ENCODE measurements at regions not wholly inside any gene's neighbourhood (a gene's known extent, or its start where the extent isn't known, plus 50 kb on each side); places are given as distances from the start of the nearest gene placed in this dataset.

DNA sequence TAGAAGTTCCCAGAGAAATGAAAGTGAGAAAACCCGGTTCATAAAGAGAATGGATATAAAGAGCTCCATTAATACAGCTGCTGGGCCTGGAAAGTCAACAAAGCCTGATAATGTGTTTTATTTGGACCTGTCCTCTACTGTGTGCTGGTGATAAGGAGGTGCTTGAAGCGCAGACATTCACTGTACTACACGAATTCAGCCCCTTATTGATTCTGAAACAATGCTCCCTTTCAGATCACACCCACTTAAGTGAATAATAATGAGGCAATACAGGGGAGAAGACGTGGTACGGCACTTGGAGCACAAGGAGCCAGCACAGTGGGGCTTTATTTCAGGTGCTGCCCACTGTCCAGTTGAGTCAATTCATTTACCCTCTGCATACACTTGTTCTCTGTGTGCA is 260.8 kb downstream of the FGFR2 start:
- Mint-ChIP-seq H3K27ac (no peak overlapping the region), H3K4me3 (no peak overlapping the region), H3K9me3 (no peaks in the 10 kb centered on the region), H3K36me3 (no peaks in the 10 kb centered on the region), H3K4me1 (no peaks in the 10 kb centered on the region), H3K27me3 (peaks cover 3% of the 10 kb centered on the region)

DNA sequence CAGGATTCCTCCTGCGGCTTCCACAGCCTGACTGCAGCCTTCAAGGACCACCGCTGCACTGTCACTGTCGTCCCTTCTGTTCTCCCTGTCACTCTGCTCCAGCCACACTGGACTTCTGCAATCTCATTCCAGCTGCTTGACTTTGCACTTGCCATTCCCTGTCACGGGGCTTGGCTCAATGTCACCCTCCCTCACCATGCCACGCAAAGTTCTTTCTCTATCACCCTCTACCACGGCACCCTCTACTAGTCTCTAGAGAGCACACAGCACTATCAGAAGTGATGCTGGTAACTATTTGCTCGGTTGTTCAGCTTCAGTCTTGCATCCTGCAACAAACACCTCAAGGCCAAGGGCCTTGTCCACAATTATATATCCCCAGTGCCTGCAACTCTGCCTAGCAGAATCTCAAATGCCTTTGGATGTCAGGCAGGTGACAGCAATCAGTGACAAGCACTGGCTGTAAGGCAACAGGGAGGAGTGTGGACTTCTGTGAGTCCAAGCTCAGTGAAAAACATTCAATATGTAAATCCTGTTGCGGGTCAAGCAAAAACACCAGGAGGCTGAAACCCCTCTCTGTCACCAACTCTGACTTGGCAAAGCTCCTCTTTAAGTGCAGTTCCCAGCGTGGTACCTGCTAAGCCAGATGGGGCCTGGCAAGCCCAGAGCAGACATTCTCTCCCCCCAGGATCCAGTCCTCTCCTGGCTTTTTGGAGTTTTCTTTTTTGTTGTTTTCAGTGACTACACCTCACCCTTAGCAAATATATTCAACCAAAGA is 259.9 kb downstream of the FGFR2 start:
- H3K27ac Mint-ChIP-seq, result no peak overlapping the region
- no peaks in the 10 kb centered on the region for H3K9me3 Mint-ChIP-seq
- H3K4me1 Mint-ChIP-seq, result no peaks in the 10 kb centered on the region
- H3K4me3 Mint-ChIP-seq, result no peak overlapping the region
- no peaks in the 10 kb centered on the region for H3K36me3 Mint-ChIP-seq
- peaks cover 3% of the 10 kb centered on the region for H3K27me3 Mint-ChIP-seq

DNA sequence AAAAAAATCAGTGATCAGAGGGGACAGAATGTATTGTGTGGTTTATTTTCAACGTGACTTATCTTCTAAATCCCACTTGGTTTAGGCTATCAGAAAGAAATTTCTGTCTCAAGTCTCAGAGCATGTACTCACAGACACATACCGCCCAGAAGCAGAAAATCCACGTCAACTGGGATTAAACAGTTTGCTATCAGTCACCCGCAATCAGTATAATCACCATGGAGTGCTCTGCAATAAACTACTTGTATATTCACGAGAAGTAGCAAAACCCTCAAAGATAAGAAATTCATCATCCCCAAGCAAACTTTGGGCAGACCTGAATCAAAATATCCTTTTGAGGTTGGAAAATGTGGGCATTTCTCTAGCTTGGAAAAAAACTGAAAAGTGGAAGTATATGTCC is 259.1 kb downstream of the FGFR2 start:
- Mint-ChIP-seq H3K4me1 (no peaks in the 10 kb centered on the region), H3K27me3 (peaks cover 3% of the 10 kb centered on the region), H3K27ac (no peak overlapping the region), H3K4me3 (no peak overlapping the region), H3K36me3 (no peaks in the 10 kb centered on the region), H3K9me3 (no peaks in the 10 kb centered on the region)

DNA sequence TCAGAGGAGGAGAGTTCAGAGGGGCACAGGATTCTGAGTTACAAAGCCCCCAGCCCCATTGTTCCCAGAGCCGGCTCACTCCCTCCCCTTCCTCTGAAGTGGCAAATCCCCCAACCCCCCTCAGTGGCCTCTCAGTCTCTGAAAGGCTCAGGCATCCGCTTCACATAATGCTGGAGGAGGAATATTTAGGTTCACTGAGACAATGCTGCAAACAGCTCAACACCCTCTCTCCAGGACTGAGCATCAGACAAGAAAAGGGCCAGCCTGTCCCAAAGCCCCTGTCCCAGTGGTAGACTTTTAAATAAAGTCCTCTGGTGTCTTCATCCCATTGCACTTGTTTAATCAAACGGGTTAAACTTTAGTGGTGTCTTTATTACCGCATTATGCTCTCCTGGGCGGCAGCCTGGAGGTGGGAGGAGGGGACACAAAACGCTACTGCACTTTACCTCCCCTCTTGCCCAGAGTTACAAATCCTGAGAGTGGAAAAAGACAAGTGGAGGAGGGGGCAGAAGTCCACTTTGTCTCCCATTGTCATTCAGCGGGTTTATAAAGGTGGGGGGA is 257.9 kb downstream of the FGFR2 start:
- no peaks in the 10 kb centered on the region for H3K36me3 Mint-ChIP-seq
- H3K27me3 Mint-ChIP-seq, result peaks cover 3% of the 10 kb centered on the region
- H3K27ac Mint-ChIP-seq, result no peak overlapping the region
- no peaks in the 10 kb centered on the region for H3K9me3 Mint-ChIP-seq
- H3K4me1 Mint-ChIP-seq, result no peaks in the 10 kb centered on the region
- no peak overlapping the region for H3K4me3 Mint-ChIP-seq

DNA sequence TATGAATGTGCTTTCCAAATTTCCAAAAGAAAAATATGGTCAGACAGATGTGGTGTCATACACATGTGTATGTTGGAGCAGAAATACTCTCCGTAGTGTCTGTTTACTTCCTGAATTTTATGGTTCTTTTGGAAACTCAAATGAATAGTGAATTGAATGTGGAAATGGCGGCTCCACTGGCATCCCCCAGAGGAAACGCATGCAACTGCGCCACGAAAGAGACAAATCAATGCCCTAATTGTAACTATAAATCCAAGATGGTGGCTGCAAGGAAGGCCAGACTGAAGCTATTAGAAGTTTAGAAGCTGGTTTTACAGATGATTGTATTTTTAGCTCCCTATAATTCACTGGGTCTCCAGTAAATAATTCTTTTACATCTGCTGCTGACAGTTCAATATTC is 246.7 kb downstream of the FGFR2 start:
- no peaks in the 10 kb centered on the region for H3K36me3 Mint-ChIP-seq
- H3K27me3 Mint-ChIP-seq, result no peaks in the 10 kb centered on the region
- H3K4me1 Mint-ChIP-seq, result no peaks in the 10 kb centered on the region
- H3K9me3 Mint-ChIP-seq, result no peaks in the 10 kb centered on the region
- H3K27ac Mint-ChIP-seq, result no peak overlapping the region
- H3K4me3 Mint-ChIP-seq, result no peak overlapping the region

DNA sequence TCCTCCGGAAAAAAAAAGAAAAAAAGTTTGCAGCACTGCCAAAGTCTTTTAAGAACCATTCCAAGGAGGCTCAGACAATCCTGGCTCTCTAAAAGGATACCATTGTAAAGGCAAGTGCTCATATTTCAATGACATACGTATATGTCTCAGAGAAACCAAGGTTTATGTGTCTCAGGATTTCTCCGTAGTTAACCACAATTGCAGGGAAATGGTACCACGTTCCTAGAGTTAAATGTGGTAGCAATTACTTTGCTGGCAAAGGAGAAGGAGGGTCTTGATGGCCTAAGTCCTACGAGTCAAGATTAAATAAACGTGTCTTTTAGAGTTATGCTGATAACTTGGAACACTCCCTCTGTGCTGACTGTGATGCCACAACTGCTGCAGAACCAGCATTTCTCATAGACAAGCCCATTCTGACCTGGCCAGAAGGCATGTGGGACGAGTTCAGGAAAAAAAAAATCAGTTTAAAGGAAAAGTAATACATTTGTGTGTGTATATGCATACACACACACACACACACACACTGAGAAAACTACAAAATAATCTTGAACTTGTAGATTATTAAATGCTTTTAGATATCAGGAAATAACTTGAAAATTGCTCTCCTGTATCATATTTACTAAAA is 245.9 kb downstream of the FGFR2 start:
- no peak overlapping the region for H3K4me3 Mint-ChIP-seq
- no peaks in the 10 kb centered on the region for H3K36me3 Mint-ChIP-seq

DNA sequence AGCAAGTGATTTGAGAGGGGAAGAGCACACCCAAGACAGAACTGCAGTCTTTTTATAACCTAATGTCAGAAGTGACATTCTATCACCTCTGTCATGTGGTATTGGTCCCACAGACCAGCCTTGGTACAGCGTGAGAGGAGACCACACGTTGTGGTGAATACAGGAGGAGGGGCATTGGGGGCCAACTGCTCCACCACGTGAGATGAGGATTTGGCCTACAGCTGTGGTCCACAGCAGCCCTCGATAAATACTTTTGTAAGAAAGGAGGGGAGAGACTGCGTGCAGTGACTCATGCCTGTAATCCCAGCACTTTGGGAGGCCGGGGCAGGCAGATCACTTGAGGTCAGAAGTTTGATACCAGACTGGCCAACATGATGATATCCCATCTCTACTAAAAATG is 243.1 kb downstream of the FGFR2 start:
- Mint-ChIP-seq H3K9me3 (no peaks in the 10 kb centered on the region), H3K4me1 (no peaks in the 10 kb centered on the region), H3K36me3 (no peaks in the 10 kb centered on the region), H3K4me3 (no peak overlapping the region), H3K27ac (no peak overlapping the region), H3K27me3 (no peaks in the 10 kb centered on the region)

More for the DNA sequence above, 245.9 kb downstream of the FGFR2 start:
- no peaks in the 10 kb centered on the region for H3K9me3 Mint-ChIP-seq
- H3K4me1 Mint-ChIP-seq, result no peaks in the 10 kb centered on the region
- H3K27me3 Mint-ChIP-seq, result no peaks in the 10 kb centered on the region
- no peak overlapping the region for H3K27ac Mint-ChIP-seq

DNA sequence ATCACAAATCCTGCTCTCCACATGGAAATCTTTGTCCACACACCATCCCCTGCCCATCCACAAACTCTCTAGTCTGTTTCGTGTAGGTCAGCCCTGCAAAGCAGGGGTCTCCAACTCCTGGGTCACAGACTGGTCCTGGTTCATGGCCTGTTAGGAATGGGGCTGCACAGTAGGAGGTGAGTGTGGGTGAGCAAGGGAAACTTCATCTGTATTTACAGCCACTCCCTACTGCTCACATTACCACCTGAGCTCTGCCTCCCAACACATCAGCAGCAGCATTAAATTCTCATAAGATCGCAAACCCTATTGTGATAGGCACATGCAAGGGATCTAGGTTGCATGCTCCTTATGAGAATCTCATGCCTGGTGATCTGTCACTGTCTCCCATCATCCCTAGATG is 242.1 kb downstream of the FGFR2 start:
- H3K36me3 Mint-ChIP-seq, result no peaks in the 10 kb centered on the region
- H3K27ac Mint-ChIP-seq, result no peak overlapping the region
- H3K9me3 Mint-ChIP-seq, result no peaks in the 10 kb centered on the region
- H3K4me1 Mint-ChIP-seq, result no peaks in the 10 kb centered on the region
- no peak overlapping the region for H3K4me3 Mint-ChIP-seq
- H3K27me3 Mint-ChIP-seq, result no peaks in the 10 kb centered on the region

DNA sequence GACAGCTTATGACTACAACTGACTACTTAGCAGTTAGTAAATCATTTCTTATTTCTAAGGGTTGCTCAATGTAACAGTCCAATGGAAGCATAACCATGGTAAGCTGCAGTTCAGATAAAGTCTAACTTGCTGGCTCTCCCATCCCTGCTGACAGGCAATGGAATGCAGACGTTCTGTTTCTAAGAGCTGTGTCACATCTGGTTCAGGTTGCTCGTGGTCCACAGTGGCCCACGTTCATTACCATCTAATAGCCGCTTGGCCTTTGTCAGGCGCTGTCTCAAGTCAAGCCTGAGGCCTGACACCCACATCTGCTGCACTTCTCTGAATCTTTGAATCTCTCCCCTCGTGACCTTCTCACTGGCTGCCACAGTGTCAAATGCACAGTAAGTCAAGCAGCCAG is 240.8 kb downstream of the FGFR2 start:
- H3K36me3 Mint-ChIP-seq, result no peaks in the 10 kb centered on the region
- H3K27me3 Mint-ChIP-seq, result no peaks in the 10 kb centered on the region
- H3K4me1 Mint-ChIP-seq, result no peaks in the 10 kb centered on the region
- H3K27ac Mint-ChIP-seq, result no peak overlapping the region
- H3K4me3 Mint-ChIP-seq, result no peak overlapping the region
- H3K9me3 Mint-ChIP-seq, result no peaks in the 10 kb centered on the region

DNA sequence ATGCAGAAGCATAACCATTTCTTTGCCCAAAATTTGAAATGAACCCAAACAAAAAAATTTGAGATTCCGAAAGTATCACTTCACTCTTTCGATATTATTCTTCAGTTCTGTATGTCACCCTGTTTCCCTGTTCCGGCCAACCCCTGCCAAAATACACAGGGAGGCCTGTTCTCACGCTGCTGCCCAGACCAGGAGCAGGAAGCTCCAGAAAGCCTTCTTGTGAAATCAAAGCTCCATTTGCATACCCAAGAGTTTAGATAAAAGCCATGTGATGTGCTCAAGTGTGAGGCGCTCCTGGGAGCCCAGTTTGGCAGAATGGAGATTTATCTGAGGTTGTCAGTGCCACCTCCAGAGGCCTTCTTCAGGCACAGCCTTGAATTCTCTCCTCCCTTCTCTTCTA is 236.2 kb downstream of the FGFR2 start:
- H3K4me1 Mint-ChIP-seq, result no peaks in the 10 kb centered on the region
- H3K27me3 Mint-ChIP-seq, result no peaks in the 10 kb centered on the region
- no peak overlapping the region for H3K4me3 Mint-ChIP-seq
- H3K36me3 Mint-ChIP-seq, result no peaks in the 10 kb centered on the region
- H3K9me3 Mint-ChIP-seq, result peaks cover 4% of the 10 kb centered on the region
- H3K27ac Mint-ChIP-seq, result no peak overlapping the region

DNA sequence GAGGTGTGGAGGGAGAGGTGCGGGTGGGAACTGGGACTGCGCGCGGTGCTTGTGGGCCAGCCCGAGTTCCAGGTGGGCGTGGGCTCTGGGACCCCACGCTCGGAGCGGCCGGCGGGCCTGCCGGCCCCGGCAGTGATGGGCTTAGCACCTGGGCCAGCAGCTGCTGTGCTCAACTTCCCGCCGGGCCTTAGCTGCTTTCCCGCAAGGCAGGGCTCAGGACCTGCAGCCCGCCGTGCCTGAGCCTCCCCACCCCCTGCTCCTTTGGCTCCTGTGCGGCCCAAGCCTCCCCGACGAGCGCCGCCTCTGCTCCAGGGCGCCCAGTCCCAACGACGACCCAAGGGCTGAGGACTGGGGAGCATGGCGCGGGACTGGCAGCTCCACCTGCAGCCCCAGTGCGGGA is 232.7 kb downstream of the FGFR2 start:
- H3K27me3 Mint-ChIP-seq, result no peaks in the 10 kb centered on the region
- H3K4me3 Mint-ChIP-seq, result no peak overlapping the region
- H3K27ac Mint-ChIP-seq, result no peak overlapping the region
- no peaks in the 10 kb centered on the region for H3K4me1 Mint-ChIP-seq
- peaks cover 4% of the 10 kb centered on the region for H3K9me3 Mint-ChIP-seq
- H3K36me3 Mint-ChIP-seq, result no peaks in the 10 kb centered on the region

DNA sequence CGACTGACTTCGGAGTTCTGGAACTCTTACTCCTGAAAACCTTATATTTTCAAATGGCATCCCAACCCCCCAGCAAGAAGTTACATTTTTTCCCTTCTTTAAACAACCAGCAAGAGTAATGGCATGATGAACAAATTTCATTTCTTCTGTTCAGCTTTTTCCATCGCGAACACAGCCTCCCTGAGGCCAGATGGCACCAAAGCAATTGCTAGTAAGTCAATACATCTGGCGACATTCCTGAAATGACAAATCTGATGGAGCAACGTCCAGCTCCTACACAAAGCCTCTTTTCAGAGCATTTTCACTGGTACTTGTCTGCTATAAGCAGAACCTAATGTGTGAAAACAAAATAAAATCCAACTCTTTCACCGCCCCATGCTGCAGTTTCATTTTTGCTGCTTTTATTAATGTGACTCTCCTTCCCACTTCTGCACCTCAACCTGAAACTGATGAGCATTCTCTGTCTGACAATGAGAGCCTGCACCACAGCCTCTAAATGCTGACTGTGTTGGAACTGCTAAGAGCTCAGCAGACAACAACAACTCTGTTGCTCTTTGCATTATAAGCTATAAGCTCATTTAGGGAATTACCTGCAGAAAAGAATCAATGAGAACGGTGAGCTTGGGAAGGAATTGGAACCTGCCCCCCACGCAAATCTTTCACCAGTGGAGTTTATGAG is 229.8 kb downstream of the FGFR2 start:
- H3K4me1 Mint-ChIP-seq, result no peaks in the 10 kb centered on the region
- no peaks in the 10 kb centered on the region for H3K27me3 Mint-ChIP-seq
- H3K27ac Mint-ChIP-seq, result no peak overlapping the region
- peaks cover 4% of the 10 kb centered on the region for H3K9me3 Mint-ChIP-seq
- H3K4me3 Mint-ChIP-seq, result no peak overlapping the region
- H3K36me3 Mint-ChIP-seq, result no peaks in the 10 kb centered on the region

DNA sequence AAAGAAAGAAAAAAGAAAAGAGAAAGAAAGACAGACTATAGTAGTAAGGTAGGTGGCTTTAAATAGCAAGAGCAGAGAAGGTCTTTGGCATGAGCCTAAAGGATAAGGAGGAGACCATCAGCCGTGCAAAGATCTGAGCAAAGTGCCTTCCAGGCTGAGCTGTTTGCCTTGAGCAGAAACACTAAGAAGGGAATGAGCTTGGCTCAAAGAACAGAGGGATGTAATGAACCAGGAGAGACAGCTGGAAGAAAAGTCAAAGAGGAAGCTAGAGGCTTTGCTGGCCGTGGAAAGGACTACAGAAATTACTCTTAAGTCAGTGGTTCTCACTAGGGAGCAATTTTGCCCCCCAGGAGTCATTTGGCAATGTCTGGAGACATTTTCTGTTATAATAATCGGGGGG is 228.6 kb downstream of the FGFR2 start:
- no peak overlapping the region for H3K27ac Mint-ChIP-seq
- no peaks in the 10 kb centered on the region for H3K9me3 Mint-ChIP-seq
- H3K36me3 Mint-ChIP-seq, result no peaks in the 10 kb centered on the region
- no peaks in the 10 kb centered on the region for H3K4me1 Mint-ChIP-seq
- H3K27me3 Mint-ChIP-seq, result no peaks in the 10 kb centered on the region
- H3K4me3 Mint-ChIP-seq, result no peak overlapping the region

DNA sequence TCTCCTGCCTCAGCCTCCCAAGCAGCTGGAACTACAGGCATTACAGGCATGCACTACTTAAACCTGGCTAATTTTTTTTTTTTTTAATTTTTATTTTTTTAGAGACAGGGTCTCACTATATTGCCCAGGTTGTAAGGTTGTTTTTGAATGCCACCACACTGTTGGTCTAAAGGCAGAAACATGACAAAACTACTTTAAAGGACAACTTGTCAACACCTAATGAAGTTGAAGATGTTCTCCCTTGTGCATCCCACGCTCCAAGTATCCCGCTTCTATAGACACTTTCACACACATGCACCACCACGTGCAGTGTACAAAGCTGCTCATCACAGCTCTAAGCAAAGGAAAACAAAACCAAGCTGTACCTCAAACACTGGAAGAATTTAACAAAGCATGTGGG is 226.4 kb downstream of the FGFR2 start:
- H3K9me3 Mint-ChIP-seq, result no peaks in the 10 kb centered on the region

DNA sequence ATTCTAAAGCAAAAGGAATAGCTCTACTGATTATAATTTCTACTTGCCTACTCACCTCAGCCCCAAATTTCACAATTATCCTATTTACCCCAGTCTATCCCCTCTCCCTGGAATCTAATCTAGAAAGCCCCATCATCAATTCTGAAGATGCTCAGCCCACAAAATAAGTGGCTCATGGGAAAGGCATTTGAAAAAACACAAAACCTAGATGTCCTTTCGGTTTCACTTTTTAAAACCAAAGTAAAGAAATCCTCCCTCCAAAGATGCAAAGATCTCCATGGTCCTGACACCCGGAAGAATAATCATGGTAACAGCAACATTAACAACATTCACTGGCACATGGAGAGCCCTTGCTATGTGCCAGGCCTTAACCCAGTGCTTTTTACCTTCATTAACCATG is 224.8 kb downstream of the FGFR2 start:
- Mint-ChIP-seq H3K4me1 (no peaks in the 10 kb centered on the region), H3K9me3 (no peaks in the 10 kb centered on the region), H3K27me3 (no peaks in the 10 kb centered on the region), H3K36me3 (no peaks in the 10 kb centered on the region), H3K4me3 (no peak overlapping the region), H3K27ac (no peak overlapping the region)

More for the DNA sequence above, 226.4 kb downstream of the FGFR2 start:
- no peaks in the 10 kb centered on the region for H3K36me3 Mint-ChIP-seq
- H3K27ac Mint-ChIP-seq, result no peak overlapping the region
- no peaks in the 10 kb centered on the region for H3K27me3 Mint-ChIP-seq
- H3K4me3 Mint-ChIP-seq, result no peak overlapping the region
- H3K4me1 Mint-ChIP-seq, result no peaks in the 10 kb centered on the region

DNA sequence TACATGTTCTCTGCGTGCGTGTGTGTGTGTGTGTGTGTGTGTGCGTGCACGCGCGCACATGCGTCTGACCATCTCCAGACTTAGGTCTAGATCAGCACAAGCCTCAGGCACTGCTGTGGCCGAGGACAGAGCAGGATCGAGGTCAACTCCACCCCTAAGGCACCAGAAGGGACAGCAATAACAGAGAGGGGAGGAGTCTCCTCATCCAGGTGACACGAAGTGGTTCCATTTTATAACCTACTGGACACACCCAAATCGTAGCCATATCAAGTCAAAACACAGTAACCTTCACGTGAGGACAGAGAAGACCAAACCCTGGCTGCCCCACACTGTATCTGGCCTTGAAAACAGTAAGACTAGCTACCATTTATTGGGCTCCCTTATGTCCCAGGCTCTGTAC is 224.1 kb downstream of the FGFR2 start:
- no peaks in the 10 kb centered on the region for H3K36me3 Mint-ChIP-seq
- H3K27me3 Mint-ChIP-seq, result no peaks in the 10 kb centered on the region
- H3K27ac Mint-ChIP-seq, result no peak overlapping the region
- no peak overlapping the region for H3K4me3 Mint-ChIP-seq
- H3K9me3 Mint-ChIP-seq, result no peaks in the 10 kb centered on the region
- no peaks in the 10 kb centered on the region for H3K4me1 Mint-ChIP-seq

All from activated naive CD4-positive, alpha-beta T cell treated with anti-CD3 and anti-CD28 coated beads, Interleukin-2, amount 50 U/mL, for 24 hours (primary cell).